ENCODE measurements at regions not wholly inside any gene's neighbourhood (a gene's known extent, or its start where the extent isn't known, plus 50 kb on each side); places are given as distances from the start of the nearest gene placed in this dataset.

DNA sequence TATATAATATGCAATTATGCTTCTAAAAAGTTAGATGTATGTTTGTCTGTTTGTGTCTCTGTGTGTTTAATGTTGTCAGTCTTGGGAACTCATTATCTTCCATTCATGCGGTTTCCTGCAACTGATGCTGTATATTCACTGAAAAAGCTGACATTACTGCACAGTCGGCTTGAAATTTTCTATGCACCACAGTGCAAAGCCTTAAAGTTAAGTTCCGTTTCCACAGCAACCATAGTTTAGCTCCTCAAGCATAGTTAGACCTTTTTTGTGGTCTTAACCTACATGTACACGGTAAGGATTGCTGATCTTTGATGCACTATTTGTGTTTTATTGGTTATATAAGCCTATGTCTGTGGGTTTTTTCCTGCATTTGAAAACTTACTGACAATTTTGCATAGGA is 309.4 kb downstream of the KCNC2 start:
- H3K27me3 Mint-ChIP-seq, result no peaks in the 10 kb centered on the region
- H3K36me3 Mint-ChIP-seq, result no peaks in the 10 kb centered on the region
- H3K27ac ChIP-seq (ENCODE audit: low read depth, low read length), result no peak overlapping the region
- no peaks in the 10 kb centered on the region for H3K9me3 ChIP-seq (ENCODE audit: low read length)
- no peaks in the 10 kb centered on the region for H3K27me3 ChIP-seq (ENCODE audit: insufficient read depth, low read length, poor library complexity, severe bottlenecking)
- H3K4me1 Mint-ChIP-seq, result peaks cover 21 to 43% (median 36%) of the 10 kb centered on the region in 3 donors
- ChIA-PET CTCF (no interaction called here), POLR2A (no interaction called here)
- H3K4me3 ChIP-seq (ENCODE audit: low read length), result no peak overlapping the region
- H3K4me3 Mint-ChIP-seq, result peak overlapping the region in 1 of 7 donors; percentile 33
- peaks cover 4% of the 10 kb centered on the region for H3K4me1 ChIP-seq (ENCODE audit: insufficient read depth, low read length)
- H3K27ac Mint-ChIP-seq, result peak overlapping the region in 7 of 8 donors; percentile 6 to 83 (median 40)
- H3K36me3 ChIP-seq (ENCODE audit: insufficient read depth, low read length), result no peaks in the 10 kb centered on the region
- H3K9me3 Mint-ChIP-seq, result no peaks in the 10 kb centered on the region
- DNase-seq, result peak in 2 of 5 donors; percentile 36 to 44

DNA sequence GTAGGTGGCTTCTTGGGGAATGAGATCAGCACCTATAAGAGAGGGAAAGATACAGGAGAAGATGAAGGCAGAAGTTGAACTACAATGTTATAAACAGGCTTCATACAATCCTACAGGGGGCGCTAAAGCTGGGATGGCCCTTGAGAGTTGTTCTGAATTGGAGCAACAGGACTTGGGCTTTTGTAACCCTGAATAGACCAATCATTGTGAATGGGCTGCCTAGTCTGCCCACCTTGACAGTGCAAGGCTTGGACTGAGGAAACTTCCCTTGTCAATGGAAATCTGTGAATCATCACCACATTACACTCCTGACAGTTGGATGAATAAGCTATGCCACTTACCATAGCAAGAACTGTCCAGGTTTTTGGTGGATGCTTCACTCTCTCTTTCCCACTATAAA is 306.1 kb downstream of the KCNC2 start:
- H3K4me3 Mint-ChIP-seq, result no peak overlapping the region
- H3K36me3 ChIP-seq (ENCODE audit: insufficient read depth, low read length), result no peaks in the 10 kb centered on the region
- DNase-seq, result no peak
- H3K4me3 ChIP-seq (ENCODE audit: low read length), result no peak overlapping the region
- H3K36me3 Mint-ChIP-seq, result no peaks in the 10 kb centered on the region
- no peaks in the 10 kb centered on the region for H3K27me3 Mint-ChIP-seq
- H3K9me3 ChIP-seq (ENCODE audit: low read length), result no peaks in the 10 kb centered on the region
- peaks cover 15 to 30% (median 25%) of the 10 kb centered on the region in 3 donors for H3K4me1 Mint-ChIP-seq
- H3K4me1 ChIP-seq (ENCODE audit: insufficient read depth, low read length), result peaks cover 4% of the 10 kb centered on the region
- H3K9me3 Mint-ChIP-seq, result peaks cover 0 to 2% (median 0%) of the 10 kb centered on the region in 5 donors
- POLR2A ChIA-PET, result no interaction called here
- CTCF ChIA-PET, result no interaction called here
- no peak overlapping the region for H3K27ac ChIP-seq (ENCODE audit: low read depth, low read length)
- no peak overlapping the region for H3K27ac Mint-ChIP-seq
- no peaks in the 10 kb centered on the region for H3K27me3 ChIP-seq (ENCODE audit: insufficient read depth, low read length, poor library complexity, severe bottlenecking)

DNA sequence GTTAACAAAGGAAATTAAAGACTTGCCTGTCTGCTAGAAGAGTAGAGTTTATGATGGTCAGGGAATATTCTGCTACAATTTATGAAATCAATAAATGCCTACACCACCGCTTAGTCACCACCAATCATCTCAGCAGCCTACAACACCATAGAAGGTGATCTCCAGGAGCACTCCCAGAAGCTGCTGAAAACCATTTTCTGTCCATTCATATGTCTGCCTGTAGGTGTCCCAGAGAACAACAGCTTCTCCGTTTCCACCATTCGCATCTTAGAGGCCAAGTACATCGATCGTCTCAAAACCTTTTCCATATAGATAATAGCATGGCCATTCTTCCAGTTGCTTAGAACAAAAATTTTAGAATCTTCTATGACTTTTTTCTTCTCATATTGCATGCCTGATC is 303.4 kb downstream of the KCNC2 start:
- ChIA-PET POLR2A (no interaction called here), CTCF (no interaction called here)
- Histone ChIP-seq H3K27me3 (ENCODE audit: insufficient read depth, low read length, poor library complexity, severe bottlenecking) (no peaks in the 10 kb centered on the region), H3K27ac (ENCODE audit: low read depth, low read length) (no peak overlapping the region), H3K9me3 (ENCODE audit: low read length) (no peaks in the 10 kb centered on the region), H3K4me3 (ENCODE audit: low read length) (no peak overlapping the region), H3K36me3 (ENCODE audit: insufficient read depth, low read length) (no peaks in the 10 kb centered on the region), H3K4me1 (ENCODE audit: insufficient read depth, low read length) (no peaks in the 10 kb centered on the region)
- H3K4me3 Mint-ChIP-seq, result no peak overlapping the region
- no peaks in the 10 kb centered on the region for H3K36me3 Mint-ChIP-seq
- no peak for DNase-seq
- no peak overlapping the region for H3K27ac Mint-ChIP-seq
- H3K9me3 Mint-ChIP-seq, result peaks cover 0 to 4% (median 0%) of the 10 kb centered on the region in 5 donors
- no peaks in the 10 kb centered on the region for H3K27me3 Mint-ChIP-seq
- peaks cover 0 to 6% (median 0%) of the 10 kb centered on the region in 3 donors for H3K4me1 Mint-ChIP-seq

DNA sequence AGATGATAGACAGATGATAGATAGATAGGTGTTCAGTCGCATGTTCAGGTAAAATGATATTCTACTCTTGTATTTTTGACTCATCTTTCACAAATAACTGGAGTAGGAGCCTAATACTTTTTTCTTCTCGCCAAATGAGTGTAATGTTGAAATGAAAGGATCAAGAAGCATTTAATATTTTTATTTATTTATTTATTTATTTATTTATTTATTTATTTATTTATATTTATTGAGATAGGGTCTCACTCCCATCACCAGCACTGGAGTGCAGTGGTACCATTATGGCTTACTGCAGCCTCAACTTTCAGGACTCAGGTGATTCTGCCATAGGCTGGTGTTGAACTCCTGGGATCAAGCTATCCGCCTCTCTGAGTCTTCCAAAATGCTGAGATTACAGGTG is 298.8 kb downstream of the KCNC2 start:
- POLR2A ChIA-PET, result no interaction called here
- Mint-ChIP-seq H3K36me3 (no peaks in the 10 kb centered on the region), H3K27me3 (no peaks in the 10 kb centered on the region), H3K4me3 (no peak overlapping the region), H3K4me1 (no peaks in the 10 kb centered on the region), H3K9me3 (peaks cover 0 to 4% (median 0%) of the 10 kb centered on the region in 5 donors), H3K27ac (no peak overlapping the region)
- H3K9me3 ChIP-seq (ENCODE audit: low read length), result no peaks in the 10 kb centered on the region
- H3K4me1 ChIP-seq (ENCODE audit: insufficient read depth, low read length), result no peaks in the 10 kb centered on the region
- H3K27ac ChIP-seq (ENCODE audit: low read depth, low read length), result no peak overlapping the region
- no peaks in the 10 kb centered on the region for H3K27me3 ChIP-seq (ENCODE audit: insufficient read depth, low read length, poor library complexity, severe bottlenecking)
- CTCF ChIA-PET, result no interaction called here
- H3K36me3 ChIP-seq (ENCODE audit: insufficient read depth, low read length), result no peaks in the 10 kb centered on the region
- no peak overlapping the region for H3K4me3 ChIP-seq (ENCODE audit: low read length)
- no peak for DNase-seq

DNA sequence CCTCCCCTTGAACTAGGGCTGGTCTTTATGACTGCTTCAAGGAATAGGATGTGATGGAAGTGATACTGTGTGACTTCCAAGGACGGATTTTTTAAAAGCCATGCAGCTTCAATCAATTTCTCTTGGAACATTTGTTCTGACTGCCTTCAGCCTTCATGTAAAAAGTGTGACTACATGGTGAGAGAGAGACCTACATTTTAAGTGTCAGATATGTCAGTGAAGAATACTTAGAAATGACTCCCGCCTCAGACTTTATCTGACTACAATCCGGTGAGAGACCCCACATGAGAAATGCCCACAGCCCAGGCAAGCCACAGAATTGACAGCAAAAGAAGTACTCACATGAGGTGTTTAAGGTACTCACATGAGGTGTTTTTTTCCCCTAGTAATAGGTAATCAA is 295.3 kb downstream of the KCNC2 start:
- H3K27ac Mint-ChIP-seq, result no peak overlapping the region
- ChIA-PET CTCF (no interaction called here), POLR2A (no interaction called here)

DNA sequence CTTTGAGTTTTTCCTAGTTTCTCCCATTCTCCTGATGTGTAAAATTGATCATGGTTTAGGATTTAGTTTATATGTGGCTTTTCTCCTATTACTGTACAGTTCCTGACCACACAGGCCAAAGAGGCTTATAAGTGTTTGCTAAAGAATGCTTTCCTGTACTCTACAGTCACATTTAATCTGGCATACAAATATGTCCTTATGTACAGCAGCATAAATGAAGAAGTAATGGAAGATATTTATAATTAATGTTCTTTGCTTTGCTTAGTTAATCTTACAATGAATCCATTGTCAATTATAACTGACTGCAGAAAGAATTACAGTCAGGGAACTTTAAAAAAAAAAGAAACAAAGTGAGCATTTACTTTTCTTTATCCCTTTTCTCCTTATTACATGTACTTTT is 293.9 kb downstream of the KCNC2 start:
- Mint-ChIP-seq H3K36me3 (no peaks in the 10 kb centered on the region), H3K27me3 (no peaks in the 10 kb centered on the region), H3K27ac (no peak overlapping the region), H3K4me3 (no peak overlapping the region), H3K4me1 (no peaks in the 10 kb centered on the region), H3K9me3 (no peaks in the 10 kb centered on the region)
- no peak for DNase-seq
- ChIA-PET CTCF (no interaction called here), POLR2A (no interaction called here)
- Histone ChIP-seq H3K36me3 (ENCODE audit: insufficient read depth, low read length) (no peaks in the 10 kb centered on the region), H3K4me3 (ENCODE audit: low read length) (no peak overlapping the region), H3K27ac (ENCODE audit: low read depth, low read length) (no peak overlapping the region), H3K4me1 (ENCODE audit: insufficient read depth, low read length) (no peaks in the 10 kb centered on the region), H3K9me3 (ENCODE audit: low read length) (no peaks in the 10 kb centered on the region), H3K27me3 (ENCODE audit: insufficient read depth, low read length, poor library complexity, severe bottlenecking) (no peaks in the 10 kb centered on the region)

More for the DNA sequence above, 295.3 kb downstream of the KCNC2 start:
- Histone ChIP-seq H3K36me3 (ENCODE audit: insufficient read depth, low read length) (no peaks in the 10 kb centered on the region), H3K4me3 (ENCODE audit: low read length) (no peak overlapping the region), H3K9me3 (ENCODE audit: low read length) (no peaks in the 10 kb centered on the region), H3K27ac (ENCODE audit: low read depth, low read length) (no peak overlapping the region), H3K4me1 (ENCODE audit: insufficient read depth, low read length) (no peaks in the 10 kb centered on the region), H3K27me3 (ENCODE audit: insufficient read depth, low read length, poor library complexity, severe bottlenecking) (no peaks in the 10 kb centered on the region)
- H3K9me3 Mint-ChIP-seq, result no peaks in the 10 kb centered on the region
- H3K4me1 Mint-ChIP-seq, result no peaks in the 10 kb centered on the region
- H3K4me3 Mint-ChIP-seq, result no peak overlapping the region
- no peaks in the 10 kb centered on the region for H3K27me3 Mint-ChIP-seq
- DNase-seq, result no peak
- no peaks in the 10 kb centered on the region for H3K36me3 Mint-ChIP-seq

DNA sequence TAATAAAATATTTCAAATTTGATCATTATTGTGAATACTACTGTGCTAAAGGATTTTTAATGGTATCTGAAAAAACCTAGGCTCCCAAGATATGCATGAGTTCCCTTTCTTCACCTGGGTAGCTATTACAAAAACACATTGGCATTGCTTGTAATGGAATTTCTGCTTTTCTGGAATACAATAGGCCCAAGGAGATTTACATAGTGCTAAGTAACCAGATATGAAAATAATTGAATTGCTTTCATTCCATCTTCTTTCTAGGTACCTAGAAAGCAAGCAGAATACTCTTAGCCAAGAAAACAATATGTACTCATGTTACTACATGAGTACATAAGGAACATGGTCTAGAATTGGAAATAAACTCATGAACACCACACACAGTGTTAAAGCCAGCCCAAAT is 291.9 kb downstream of the KCNC2 start:
- no peaks in the 10 kb centered on the region for H3K27me3 ChIP-seq (ENCODE audit: insufficient read depth, low read length, poor library complexity, severe bottlenecking)
- DNase-seq, result no peak
- H3K36me3 ChIP-seq (ENCODE audit: insufficient read depth, low read length), result no peaks in the 10 kb centered on the region
- ChIA-PET POLR2A (no interaction called here), CTCF (no interaction called here)
- H3K27ac Mint-ChIP-seq, result no peak overlapping the region
- H3K9me3 Mint-ChIP-seq, result peaks cover 0 to 3% (median 0%) of the 10 kb centered on the region in 5 donors
- no peaks in the 10 kb centered on the region for H3K9me3 ChIP-seq (ENCODE audit: low read length)
- no peaks in the 10 kb centered on the region for H3K4me1 ChIP-seq (ENCODE audit: insufficient read depth, low read length)
- no peak overlapping the region for H3K27ac ChIP-seq (ENCODE audit: low read depth, low read length)
- no peaks in the 10 kb centered on the region for H3K36me3 Mint-ChIP-seq
- no peaks in the 10 kb centered on the region for H3K27me3 Mint-ChIP-seq
- H3K4me3 ChIP-seq (ENCODE audit: low read length), result no peak overlapping the region
- H3K4me3 Mint-ChIP-seq, result no peak overlapping the region
- H3K4me1 Mint-ChIP-seq, result no peaks in the 10 kb centered on the region

DNA sequence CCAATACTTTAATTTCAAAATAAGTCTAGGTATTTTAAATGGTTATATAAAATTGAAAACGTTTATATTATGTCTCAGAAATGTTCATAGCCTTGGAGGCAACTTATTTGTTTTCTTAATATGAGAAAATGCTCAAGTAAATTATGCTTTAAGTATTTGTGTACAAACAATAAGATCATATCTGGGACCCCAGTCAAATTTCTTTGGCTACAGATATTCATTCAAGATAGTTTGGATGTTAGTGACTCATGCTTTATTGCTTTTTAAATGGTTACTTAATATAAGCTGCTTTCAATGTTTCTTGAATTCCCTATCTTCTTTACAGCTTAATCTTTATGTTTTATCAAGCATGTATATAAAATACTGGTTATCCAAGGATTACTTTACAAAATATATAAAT is 291.3 kb downstream of the KCNC2 start:
- no peaks in the 10 kb centered on the region for H3K27me3 Mint-ChIP-seq
- POLR2A ChIA-PET, result no interaction called here

DNA sequence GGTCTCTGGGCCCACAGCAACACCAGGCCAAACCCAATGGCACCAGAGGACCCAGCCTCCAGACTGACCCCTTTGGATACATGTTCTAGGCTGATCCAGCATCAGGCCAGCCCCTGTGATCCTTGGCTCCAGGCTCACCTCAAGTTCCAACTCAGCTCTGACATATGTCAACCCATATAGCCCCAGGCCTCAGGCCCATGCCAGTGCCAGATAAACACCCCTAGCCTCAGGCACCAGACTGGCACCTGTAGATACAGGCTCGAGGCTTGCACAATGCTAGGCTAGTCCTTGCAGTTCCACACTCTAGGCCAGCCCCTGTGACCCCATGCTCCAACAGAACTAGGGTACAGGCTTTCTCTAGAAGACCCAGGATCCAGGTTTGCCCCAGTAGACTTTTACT is 287.5 kb downstream of the KCNC2 start:
- Histone ChIP-seq H3K27ac (ENCODE audit: low read depth, low read length) (no peak overlapping the region), H3K27me3 (ENCODE audit: insufficient read depth, low read length, poor library complexity, severe bottlenecking) (no peaks in the 10 kb centered on the region), H3K9me3 (ENCODE audit: low read length) (no peaks in the 10 kb centered on the region), H3K4me3 (ENCODE audit: low read length) (no peak overlapping the region), H3K36me3 (ENCODE audit: insufficient read depth, low read length) (no peaks in the 10 kb centered on the region), H3K4me1 (ENCODE audit: insufficient read depth, low read length) (no peaks in the 10 kb centered on the region)
- Mint-ChIP-seq H3K9me3 (peaks cover 0 to 9% (median 2%) of the 10 kb centered on the region in 5 donors), H3K36me3 (no peaks in the 10 kb centered on the region), H3K4me3 (no peak overlapping the region), H3K27me3 (no peaks in the 10 kb centered on the region), H3K27ac (no peak overlapping the region), H3K4me1 (no peaks in the 10 kb centered on the region)
- no peak for DNase-seq
- POLR2A ChIA-PET, result no interaction called here
- CTCF ChIA-PET, result no interaction called here

More for the DNA sequence above, 291.3 kb downstream of the KCNC2 start:
- no peaks in the 10 kb centered on the region for H3K36me3 ChIP-seq (ENCODE audit: insufficient read depth, low read length)
- no peaks in the 10 kb centered on the region for H3K9me3 ChIP-seq (ENCODE audit: low read length)
- CTCF ChIA-PET, result no interaction called here
- Mint-ChIP-seq H3K4me3 (no peak overlapping the region), H3K36me3 (no peaks in the 10 kb centered on the region), H3K27ac (no peak overlapping the region), H3K9me3 (peaks cover 0 to 6% (median 0%) of the 10 kb centered on the region in 5 donors), H3K4me1 (no peaks in the 10 kb centered on the region)
- DNase-seq, result no peak
- H3K27me3 ChIP-seq (ENCODE audit: insufficient read depth, low read length, poor library complexity, severe bottlenecking), result no peaks in the 10 kb centered on the region
- H3K4me1 ChIP-seq (ENCODE audit: insufficient read depth, low read length), result no peaks in the 10 kb centered on the region
- no peak overlapping the region for H3K4me3 ChIP-seq (ENCODE audit: low read length)
- H3K27ac ChIP-seq (ENCODE audit: low read depth, low read length), result no peak overlapping the region
